Effector memory CD4-positive, alpha-beta T cell (primary cell): ENCODE measurements at regions not wholly inside any gene's neighbourhood (a gene's known extent, or its start where the extent isn't known, plus 50 kb on each side); places are given as distances from the start of the nearest gene placed in this dataset.

Experiments
- DNase-seq, 3 donors: peaks; one replicate each; pipeline ENCODE4 v3.0.0-alpha.2; 2020
- H3K27ac ChIP-seq: 2 replicates; pipeline ENCODE4 v1.7.0; 2013; ENCODE audit warnings: mild to moderate bottlenecking, low read length, moderate library complexity; ENCODE audit not compliant: insufficient read depth, poor library complexity, severe bottlenecking
- H3K27me3 ChIP-seq: replicated peaks from 2 replicates; pipeline ENCODE4 v1.7.0; 2013; ENCODE audit warnings: mild to moderate bottlenecking, low read length; ENCODE audit not compliant: insufficient read depth, control insufficient read depth, poor library complexity, severe bottlenecking
- H3K36me3 ChIP-seq: 2 replicates; pipeline ENCODE4 v1.7.0; 2013; ENCODE audit warnings: mild to moderate bottlenecking, low read length, moderate library complexity; ENCODE audit not compliant: control insufficient read depth, insufficient read depth
- H3K4me1 ChIP-seq: 2 replicates; pipeline ENCODE4 v1.7.0; 2013; ENCODE audit warnings: low read length, mild to moderate bottlenecking; ENCODE audit not compliant: control insufficient read depth, insufficient read depth, poor library complexity, severe bottlenecking
- H3K4me3 ChIP-seq: 2 replicates; pipeline ENCODE4 v1.7.0; 2013; ENCODE audit warnings: low read length, low read depth, mild to moderate bottlenecking; ENCODE audit not compliant: insufficient read depth, poor library complexity, severe bottlenecking
- H3K9me3 ChIP-seq: 2 replicates; pipeline ENCODE4 v1.7.0; 2013; ENCODE audit warnings: mild to moderate bottlenecking, low read length, moderate library complexity; ENCODE audit not compliant: control insufficient read depth

- no peak for DNase-seq
- no peaks in the 10 kb centered on the region for H3K27me3 ChIP-seq
- no peaks in the 10 kb centered on the region for H3K36me3 ChIP-seq
- H3K9me3 ChIP-seq, result peaks cover 17% of the 10 kb centered on the region
- no peak overlapping the region for H3K4me3 ChIP-seq
- no peak overlapping the region for H3K27ac ChIP-seq
- H3K4me1 ChIP-seq, result no peaks in the 10 kb centered on the region
These were observed 102.9 kb downstream of the FOXL3 start for GRCh38 chr7:392822-393221.

DNA sequence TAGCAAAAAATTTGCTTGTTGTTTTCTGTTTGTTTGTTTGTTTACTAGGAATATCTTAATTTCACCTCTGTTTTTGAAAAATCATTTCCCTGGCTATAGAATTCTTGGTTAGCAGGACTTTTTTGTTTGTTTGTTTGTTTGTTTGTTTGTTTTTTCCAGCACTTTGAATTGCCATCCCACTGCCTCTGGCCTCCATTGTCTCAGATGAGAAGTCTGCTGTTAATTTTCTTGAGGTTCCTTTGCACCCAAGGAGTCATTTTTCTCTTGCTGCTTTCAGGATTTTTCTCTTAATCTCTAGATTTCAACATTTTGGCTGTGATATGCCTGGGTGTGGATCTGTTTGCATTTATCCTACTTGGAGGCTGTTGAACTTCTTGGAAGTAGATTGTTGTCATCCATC lies 105.7 kb downstream of the FOXL3 start:
- H3K36me3 ChIP-seq, result no peaks in the 10 kb centered on the region
- no peaks in the 10 kb centered on the region for H3K4me1 ChIP-seq

DNA sequence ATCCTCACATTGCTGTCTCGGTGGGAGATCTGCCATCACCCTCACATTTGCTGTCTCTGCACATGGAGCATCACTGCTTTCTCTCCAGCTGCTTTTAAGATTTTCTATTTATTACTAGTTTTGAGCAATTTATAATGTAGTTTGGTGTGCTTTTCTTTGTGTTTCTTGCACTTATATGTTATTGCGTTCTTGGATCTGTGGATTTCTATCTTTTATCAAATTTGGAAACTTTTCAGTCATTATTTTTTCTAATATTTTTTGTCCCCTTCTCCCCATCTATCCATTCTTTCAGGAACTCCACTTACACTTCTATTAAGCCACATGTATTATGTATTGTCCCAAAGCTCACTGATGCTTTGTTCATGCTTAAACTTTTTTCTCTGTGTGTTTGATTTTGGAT lies 108.9 kb downstream of the FOXL3 start:
- no peak overlapping the region for H3K27ac ChIP-seq
- no peak overlapping the region for H3K4me3 ChIP-seq
- DNase-seq, result no peak
- peaks cover 17% of the 10 kb centered on the region for H3K9me3 ChIP-seq
- no peaks in the 10 kb centered on the region for H3K4me1 ChIP-seq
- no peaks in the 10 kb centered on the region for H3K36me3 ChIP-seq
- H3K27me3 ChIP-seq, result no peaks in the 10 kb centered on the region

More for the DNA sequence above, 105.7 kb downstream of the FOXL3 start:
- Histone ChIP-seq H3K9me3 (peaks cover 17% of the 10 kb centered on the region), H3K27ac (no peak overlapping the region), H3K27me3 (no peaks in the 10 kb centered on the region), H3K4me3 (no peak overlapping the region)
- DNase-seq, result no peak

- DNase-seq, result no peak
- no peak overlapping the region for H3K4me3 ChIP-seq
- no peaks in the 10 kb centered on the region for H3K4me1 ChIP-seq
- H3K9me3 ChIP-seq, result peaks cover 9% of the 10 kb centered on the region
- no peak overlapping the region for H3K27ac ChIP-seq
- H3K36me3 ChIP-seq, result no peaks in the 10 kb centered on the region
- H3K27me3 ChIP-seq, result no peaks in the 10 kb centered on the region
These were observed 111.0 kb downstream of the FOXL3 start for GRCh38 chr7:400901-401485.

- no peaks in the 10 kb centered on the region for H3K27me3 ChIP-seq
- H3K9me3 ChIP-seq, result peaks cover 9% of the 10 kb centered on the region
- H3K36me3 ChIP-seq, result no peaks in the 10 kb centered on the region
- no peak overlapping the region for H3K27ac ChIP-seq
- no peak overlapping the region for H3K4me3 ChIP-seq
- no peak for DNase-seq
- H3K4me1 ChIP-seq, result no peaks in the 10 kb centered on the region
These were observed 111.5 kb downstream of the FOXL3 start for GRCh38 chr7:401495-401894.

GRCh38 chr7:404812-405488 lies 114.7 kb downstream of the PDGFA start:
- no peak for DNase-seq
- H3K36me3 ChIP-seq, result no peaks in the 10 kb centered on the region
- no peaks in the 10 kb centered on the region for H3K4me1 ChIP-seq
- H3K9me3 ChIP-seq, result no peaks in the 10 kb centered on the region
- H3K27me3 ChIP-seq, result no peaks in the 10 kb centered on the region
- H3K27ac ChIP-seq, result no peak overlapping the region
- no peak overlapping the region for H3K4me3 ChIP-seq

DNA sequence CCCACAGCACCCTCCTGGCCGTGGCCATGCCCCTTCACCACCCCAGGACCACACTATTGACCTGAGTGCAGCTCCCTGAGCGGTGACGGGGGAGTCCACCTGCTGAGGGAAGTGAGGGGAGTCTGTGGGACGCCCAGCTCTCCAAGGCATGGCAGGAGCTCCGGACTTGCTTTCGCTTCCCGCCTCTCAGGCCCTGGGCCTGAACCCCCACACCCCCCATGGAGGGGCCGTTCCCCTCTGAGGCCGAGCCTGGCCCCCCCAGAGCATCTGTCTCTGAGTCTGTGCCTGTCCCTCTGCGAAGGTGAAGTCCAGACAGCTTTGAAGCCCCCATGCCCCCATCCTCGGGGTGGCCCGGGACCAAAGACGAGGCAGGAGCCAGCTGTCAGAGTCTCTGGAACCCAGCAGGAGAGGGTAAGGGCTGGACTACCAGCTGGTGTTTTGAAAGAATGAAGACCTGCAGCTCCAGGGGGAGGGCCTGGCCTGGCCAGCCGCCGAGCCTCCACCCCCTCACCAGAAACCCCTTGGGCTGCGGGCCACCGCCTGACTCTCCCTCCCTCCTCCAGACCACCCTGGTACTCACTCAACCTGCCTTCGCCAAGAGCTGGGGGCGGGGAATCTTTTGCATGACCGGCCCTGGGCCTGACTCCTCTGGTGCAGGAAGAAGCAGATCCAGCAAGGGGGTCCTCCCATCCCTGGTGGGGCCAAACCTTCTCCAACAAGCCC lies 114.0 kb downstream of the PDGFA start:
- no peaks in the 10 kb centered on the region for H3K27me3 ChIP-seq
- H3K4me1 ChIP-seq, result no peaks in the 10 kb centered on the region
- H3K27ac ChIP-seq, result no peak overlapping the region
- no peak for DNase-seq
- no peak overlapping the region for H3K4me3 ChIP-seq
- H3K9me3 ChIP-seq, result no peaks in the 10 kb centered on the region
- no peaks in the 10 kb centered on the region for H3K36me3 ChIP-seq

DNA sequence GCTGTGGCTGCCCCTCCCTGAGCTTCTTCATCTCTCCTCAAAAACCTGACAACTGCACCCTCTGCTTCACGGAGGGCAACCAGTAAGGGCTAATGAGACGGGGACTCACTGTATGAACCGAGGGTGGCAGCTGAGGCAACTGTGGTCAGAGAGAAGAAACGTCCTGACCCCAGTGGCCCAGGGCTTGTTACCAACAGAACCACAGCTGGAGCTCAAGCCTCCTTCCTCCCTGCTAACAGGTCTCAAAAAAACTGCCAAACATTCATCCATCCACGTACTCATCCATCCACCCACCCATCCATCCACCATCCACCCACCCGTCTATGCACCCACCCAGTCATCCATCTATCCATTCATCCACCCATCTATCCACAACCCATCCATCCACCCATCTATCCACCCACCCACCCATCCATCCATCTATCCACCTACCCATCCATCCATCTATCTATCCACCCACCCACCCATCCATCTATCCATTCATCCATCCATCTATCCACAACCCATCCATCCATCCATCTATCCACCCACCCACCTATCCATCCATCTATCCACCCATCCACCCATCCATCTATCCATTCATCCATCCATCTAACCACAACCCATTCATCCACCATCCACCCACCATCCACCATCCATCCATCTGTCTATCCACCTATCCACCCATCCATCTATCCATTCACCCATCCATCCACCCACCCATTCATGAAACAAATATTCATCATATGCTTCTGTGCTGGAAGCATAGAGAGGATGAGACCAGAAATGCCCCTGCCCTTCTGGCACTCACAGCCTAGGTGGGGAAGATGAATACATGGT lies 111.7 kb downstream of the PDGFA start:
- H3K36me3 ChIP-seq, result no peaks in the 10 kb centered on the region
- no peak overlapping the region for H3K4me3 ChIP-seq
- no peaks in the 10 kb centered on the region for H3K4me1 ChIP-seq
- H3K9me3 ChIP-seq, result no peaks in the 10 kb centered on the region
- H3K27me3 ChIP-seq, result no peaks in the 10 kb centered on the region
- H3K27ac ChIP-seq, result no peak overlapping the region
- DNase-seq, result no peak

DNA sequence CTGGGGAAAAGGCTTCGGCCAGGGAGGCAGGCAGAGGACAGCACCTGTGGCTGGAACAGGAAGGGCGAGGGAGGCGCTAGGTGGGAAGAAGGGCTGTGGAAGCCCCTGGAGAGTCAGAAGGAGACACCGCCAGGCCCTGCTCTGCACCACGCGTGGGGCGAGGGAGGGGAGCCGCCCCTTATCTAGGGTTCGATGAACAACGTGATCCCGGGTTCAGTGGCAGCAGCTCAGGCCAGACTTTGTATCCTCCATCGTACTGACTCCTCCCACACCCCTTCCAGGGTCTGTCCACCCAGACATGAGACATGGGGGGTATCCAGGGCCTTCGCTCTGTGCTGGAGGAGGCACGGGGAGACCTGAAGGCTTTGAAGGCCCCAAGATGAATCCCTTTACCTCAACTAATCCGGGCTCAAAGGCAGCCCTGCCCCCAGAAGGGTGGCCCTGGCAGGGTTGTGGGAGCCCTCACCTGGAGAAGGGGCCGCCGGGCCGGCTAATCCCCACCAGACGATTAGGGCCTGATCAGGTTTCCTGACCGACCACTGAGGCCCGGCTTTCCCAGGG lies 110.8 kb downstream of the PDGFA start:
- no peaks in the 10 kb centered on the region for H3K27me3 ChIP-seq
- DNase-seq, result no peak
- H3K27ac ChIP-seq, result no peak overlapping the region
- H3K36me3 ChIP-seq, result no peaks in the 10 kb centered on the region
- H3K9me3 ChIP-seq, result no peaks in the 10 kb centered on the region
- no peak overlapping the region for H3K4me3 ChIP-seq
- no peaks in the 10 kb centered on the region for H3K4me1 ChIP-seq
